GM23338 (cell line): ENCODE measurements at regions not wholly inside any gene's neighbourhood (a gene's known extent, or its start where the extent isn't known, plus 50 kb on each side); places are given as distances from the start of the nearest gene placed in this dataset.

Source experiments
- ATAC-seq: fragments of 200-7000 bp; cut with Tn5 transposase; 3 replicates; pipeline ENCODE4 v1.9.1; 2020
- DNase-seq: peaks from one replicate; pipeline ENCODE4 v3.0.0-alpha.2; 2015; ENCODE audit warnings: low spot score
- H2AFZ ChIP-seq: fragments of 200-600 bp; sonication (generic); 2 replicates; pipeline ENCODE4 v1.8.0; 2016; ENCODE audit warnings: antibody characterized with exemption, mild to moderate bottlenecking, moderate library complexity
- H3F3A ChIP-seq: fragments of 200-600 bp; sonication (generic); replicated peaks from 2 replicates; pipeline ENCODE4 v1.8.0; 2017; ENCODE audit warnings: antibody characterized with exemption, mixed run types, low read depth
- H3K27ac ChIP-seq: fragments of 200-600 bp; sonication (generic); 2 replicates; pipeline ENCODE4 v1.6.1; 2016; ENCODE audit warnings: low read depth
- H3K27me3 ChIP-seq: fragments of 200-600 bp; sonication (generic); 2 replicates; pipeline ENCODE4 v1.8.0; 2016; ENCODE audit warnings: mild to moderate bottlenecking, mixed run types, moderate library complexity; ENCODE audit not compliant: insufficient read depth
- H3K36me3 ChIP-seq: fragments of 200-600 bp; sonication (generic); 2 replicates; pipeline ENCODE4 v1.8.0; 2016; ENCODE audit warnings: mild to moderate bottlenecking; ENCODE audit not compliant: insufficient read depth
- H3K4me1 ChIP-seq: fragments of 200-600 bp; sonication (generic); 2 replicates; pipeline ENCODE4 v1.8.0; 2016; ENCODE audit warnings: mild to moderate bottlenecking, moderate library complexity; ENCODE audit not compliant: insufficient read depth
- H3K4me2 ChIP-seq: fragments of 200-600 bp; sonication (generic); 2 replicates; pipeline ENCODE4 v1.7.1; 2017; ENCODE audit warnings: mixed run types
- H3K4me3 ChIP-seq: fragments of 200-600 bp; sonication (generic); 2 replicates; pipeline ENCODE4 v1.6.1; 2016; ENCODE audit warnings: mixed run types
- H3K79me2 ChIP-seq: fragments of 200-600 bp; sonication (generic); replicated peaks from 2 replicates; pipeline ENCODE4 v1.8.0; 2017; ENCODE audit warnings: mild to moderate bottlenecking; ENCODE audit not compliant: insufficient read depth
- H3K9me2 ChIP-seq: fragments of 200-600 bp; sonication (generic); 2 replicates; pipeline ENCODE4 v1.8.0; 2017; ENCODE audit not compliant: insufficient read depth
- H4K20me1 ChIP-seq: fragments of 200-600 bp; sonication (generic); replicated peaks from 2 replicates; pipeline ENCODE4 v1.8.0; 2017; ENCODE audit warnings: mild to moderate bottlenecking; ENCODE audit not compliant: insufficient read depth
- H3K27ac Mint-ChIP-seq: 2 replicates; pipeline ENCODE4 v1.8.0; 2020; ENCODE audit warnings: inconsistent platforms, mild to moderate bottlenecking, moderate library complexity, mixed read lengths
- H3K27me3 Mint-ChIP-seq: 3 replicates; pipeline ENCODE4 v1.8.0; 2022; ENCODE audit warnings: low read depth, mild to moderate bottlenecking, moderate library complexity, mixed read lengths, inconsistent platforms; ENCODE audit not compliant: insufficient read depth, poor library complexity
- H3K36me3 Mint-ChIP-seq: 3 replicates; pipeline ENCODE4 v1.8.0; 2021; ENCODE audit warnings: low read depth, mild to moderate bottlenecking, inconsistent platforms, moderate library complexity, mixed read lengths
- H3K4me1 Mint-ChIP-seq: 3 replicates; pipeline ENCODE4 v1.8.0; 2020; ENCODE audit warnings: mild to moderate bottlenecking, inconsistent platforms, mixed read lengths
- H3K4me3 Mint-ChIP-seq: 3 replicates; pipeline ENCODE4 v1.8.0; 2021; ENCODE audit warnings: moderate library complexity, mild to moderate bottlenecking, inconsistent platforms, mixed read lengths
- H3K9me3 Mint-ChIP-seq: 3 replicates; pipeline ENCODE4 v1.8.0; 2020; ENCODE audit warnings: moderate library complexity, mild to moderate bottlenecking, inconsistent platforms, mixed read lengths
- CTCF ChIP-seq, 2 experiments: fragments of 200-600 bp in 1 of 2; sonication (generic) in 1 of 2; conservative IDR thresholded peaks; 2 replicates each; pipeline versions ENCODE4 v1.5.1 to v1.6.1; 2016 to 2017; ENCODE audit warnings: antibody characterized with exemption in 2 of 2, low read depth in 2 of 2, mild to moderate bottlenecking in 2 of 2, moderate library complexity in 1 of 2
- ETS1 ChIP-seq: IDR thresholded peaks from 2 replicates; pipeline ENCODE4 v1.6.1; 2016; ENCODE audit warnings: antibody characterized with exemption
- EZH2 ChIP-seq: fragments of 200-600 bp; sonication (generic); IDR thresholded peaks from one replicate; pipeline ENCODE4 v1.8.0; 2017; ENCODE audit warnings: antibody characterized with exemption, mild to moderate bottlenecking, low read depth; ENCODE audit not compliant: unreplicated experiment
- EZH2phosphoT487 ChIP-seq: fragments of 200-600 bp; sonication (generic); IDR thresholded peaks from one replicate; pipeline ENCODE4 v1.8.1; 2018; ENCODE audit warnings: antibody characterized with exemption; ENCODE audit not compliant: unreplicated experiment
- JUNB ChIP-seq: IDR thresholded peaks from one replicate; pipeline ENCODE4 v1.6.1; 2016; ENCODE audit warnings: antibody characterized with exemption; ENCODE audit not compliant: unreplicated experiment
- NANOG ChIP-seq: IDR thresholded peaks from 2 replicates; pipeline ENCODE4 v1.6.1; 2016; ENCODE audit warnings: antibody characterized with exemption, borderline replicate concordance
- POLR2AphosphoS5 ChIP-seq: IDR thresholded peaks from 2 replicates; pipeline ENCODE4 v1.6.1; 2016; ENCODE audit warnings: antibody characterized with exemption, low read depth
- REST ChIP-seq: IDR thresholded peaks from one replicate; pipeline ENCODE4 v1.6.1; 2018; ENCODE audit warnings: antibody characterized with exemption; ENCODE audit not compliant: unreplicated experiment
- STAT1 ChIP-seq: IDR thresholded peaks from one replicate; pipeline ENCODE4 v1.6.1; 2016; ENCODE audit warnings: antibody characterized with exemption; ENCODE audit not compliant: unreplicated experiment
- ZNF114 ChIP-seq: fragments of 250-450 bp; sonication (Bioruptor Pico); IDR thresholded peaks from 2 replicates; pipeline ENCODE4 v1.5.0; 2020; ENCODE audit warnings: mild to moderate bottlenecking, moderate library complexity
- ZNF331 ChIP-seq: fragments of 250-450 bp; sonication (Bioruptor Pico); IDR thresholded peaks from 2 replicates; pipeline ENCODE4 v1.5.0; 2020; ENCODE audit warnings: low read depth, mild to moderate bottlenecking, moderate library complexity
- ZNF462 ChIP-seq: fragments of 250-450 bp; sonication (Bioruptor Pico); IDR thresholded peaks from 2 replicates; pipeline ENCODE4 v1.5.0; 2020; ENCODE audit warnings: mild to moderate bottlenecking, moderate library complexity

- no peaks in the 10 kb centered on the region for H3K79me2 ChIP-seq
- TF ChIP-seq ZNF462 (no peak), REST (no peak), JUNB (no peak), EZH2phosphoT487 (no peak), EZH2 (no peak), CTCF (conservative IDR thresholded peaks at IDR 0.05; ENCODE audit: low read depth in 2 of 2) (no peak), POLR2AphosphoS5 (no peak), ZNF331 (CRISPR knock-in tag) (no peak), ZNF114 (no peak), NANOG (no peak), ETS1 (no peak), STAT1 (no peak)
- Mint-ChIP-seq H3K9me3 (no peaks in the 10 kb centered on the region; the same call in 2 of the 3 replicates), H3K27ac (no peak overlapping the region), H3K4me1 (peaks cover 14% of the 10 kb centered on the region), H3K36me3 (peaks cover 3% of the 10 kb centered on the region; the same call in 2 of the 3 replicates), H3K4me3 (no peak overlapping the region), H3K27me3 (peaks cover 2% of the 10 kb centered on the region)
- ATAC-seq (no peak), DNase-seq (no peak)
- H3K4me3 ChIP-seq: no peak overlapping the region
- peaks cover 25% of the 10 kb centered on the region for H3K9me2 ChIP-seq
- no peaks in the 10 kb centered on the region for H3F3A ChIP-seq
- 0 out of 2 replicates have a peak, but pooled peaks cover 3% of the 10 kb centered on the region for H3K4me1 ChIP-seq
- no peaks in the 10 kb centered on the region for H4K20me1 ChIP-seq
- no peaks in the 10 kb centered on the region; the same call in 1 of the 2 replicates for H3K36me3 ChIP-seq
- no peaks in the 10 kb centered on the region for H3K27me3 ChIP-seq
- H2AFZ ChIP-seq: no peak overlapping the region
- no peak overlapping the region for H3K4me2 ChIP-seq
- H3K27ac ChIP-seq: no peak overlapping the region
Measured at GRCh38 chr10:93143281-93143680, 69.6 kb downstream of the CYP26A1 start.
